CD4-positive, alpha-beta T cell (primary cell): ENCODE measurements at regions not wholly inside any gene's neighbourhood (a gene's known extent, or its start where the extent isn't known, plus 50 kb on each side); places are given as distances from the start of the nearest gene placed in this dataset.

ENCODE experiments used
- ATAC-seq: fragments of 200-7000 bp; cut with Tn5 transposase; one replicate; pipeline ENCODE4 v1.10.0; 2022; ENCODE audit warnings: mild to moderate bottlenecking; ENCODE audit not compliant: poor library complexity
- CTCF ChIA-PET: fragments of 350-600 bp; sonication (Branson Sonifier 250); formaldehyde crosslinking; loops from one replicate; lab custom pipeline; 2021; ENCODE audit warnings: antibody characterized with exemption, inconsistent platforms; lab: Charles Lee
- POLR2A ChIA-PET: fragments of 350-600 bp; sonication (Branson Sonifier 250); formaldehyde crosslinking; loops from one replicate; lab custom pipeline; 2021; ENCODE audit warnings: antibody characterized with exemption, inconsistent platforms; lab: Charles Lee
- DNase-seq, 14 experiments: peaks; one replicate each; pipeline ENCODE4 v3.0.0-alpha.2; 2013 to 2020; ENCODE audit warnings: mixed read lengths in 2 of 14
- H3K27ac ChIP-seq, 2 donors: one replicate each; pipeline versions ENCODE4 v1.5.1 to v1.7.0; 2013; ENCODE audit warnings: low read length in 2 of 2, low read depth in 1 of 2, mild to moderate bottlenecking in 1 of 2
- H3K27me3 ChIP-seq, 2 experiments: 1 replicate in 1 of 2; 2 replicates in 1 of 2; pipeline versions ENCODE4 v1.6.1 to v1.7.0; 2013; ENCODE audit warnings: low read length in 2 of 2, control low read depth in 1 of 2, mild to moderate bottlenecking in 1 of 2, moderate library complexity in 1 of 2; ENCODE audit not compliant: insufficient read depth in 2 of 2, control insufficient read depth in 1 of 2
- H3K36me3 ChIP-seq: one replicate; pipeline ENCODE4 v1.6.1; 2013; ENCODE audit warnings: low read length, control low read depth; ENCODE audit not compliant: insufficient read depth
- H3K4me1 ChIP-seq: one replicate; pipeline ENCODE4 v1.6.1; 2013; ENCODE audit warnings: low read length, control low read depth; ENCODE audit not compliant: insufficient read depth
- H3K4me3 ChIP-seq: one replicate; pipeline ENCODE4 v1.5.1; 2013; ENCODE audit warnings: mild to moderate bottlenecking, low read length, moderate library complexity
- H3K9me3 ChIP-seq, 2 experiments: 1 replicate in 1 of 2; 2 replicates in 1 of 2; pipeline versions ENCODE4 v1.6.1 to v1.7.0; 2013; ENCODE audit warnings: low read length in 2 of 2, mild to moderate bottlenecking in 2 of 2, control low read depth in 1 of 2, moderate library complexity in 1 of 2; ENCODE audit not compliant: control insufficient read depth in 1 of 2, insufficient read depth in 1 of 2
- H3K27ac Mint-ChIP-seq: one replicate; pipeline ENCODE4 v1.8.0; 2020; ENCODE audit warnings: mixed read lengths
- H3K27me3 Mint-ChIP-seq: one replicate; pipeline ENCODE4 v1.8.0; 2021; ENCODE audit warnings: mixed read lengths
- H3K36me3 Mint-ChIP-seq: one replicate; pipeline ENCODE4 v1.8.0; 2021; ENCODE audit warnings: low read depth, mixed read lengths
- H3K4me1 Mint-ChIP-seq: one replicate; pipeline ENCODE4 v1.8.0; 2021; ENCODE audit warnings: low read depth, mixed read lengths
- H3K4me3 Mint-ChIP-seq: one replicate; pipeline ENCODE4 v1.8.0; 2020; ENCODE audit warnings: mild to moderate bottlenecking, mixed read lengths
- H3K9me3 Mint-ChIP-seq: one replicate; pipeline ENCODE4 v1.8.0; 2020; ENCODE audit warnings: mixed read lengths
- CTCF ChIP-seq: fragments of 200-600 bp; IDR thresholded peaks from one replicate; pipeline ENCODE4 v1.8.0; 2022; ENCODE audit warnings: antibody characterized with exemption, mild to moderate bottlenecking
- intact Hi-C, 2 experiments: fragments of 100-400 bp; cut with DNase I in 1 of 2; cut with micrococcal nuclease in 1 of 2; formaldehyde crosslinking; loops; one replicate each; pipeline versions ENCODE4 v1.15.1 to v1.9.0; 2023 to 2025; cut with DNase I, micrococcal nuclease

- Histone ChIP-seq H3K36me3 (no peaks in the 10 kb centered on the region), H3K27me3 (no peaks in the 10 kb centered on the region), H3K27ac (no peak overlapping the region), H3K9me3 (no peaks in the 10 kb centered on the region), H3K4me1 (no peaks in the 10 kb centered on the region), H3K4me3 (no peak overlapping the region)
- POLR2A ChIA-PET = no interaction called here
- Mint-ChIP-seq H3K27ac (no peak overlapping the region), H3K36me3 (no peaks in the 10 kb centered on the region), H3K4me3 (no peak overlapping the region), H3K4me1 (no peaks in the 10 kb centered on the region), H3K9me3 (no peaks in the 10 kb centered on the region), H3K27me3 (no peaks in the 10 kb centered on the region)
- DNase-seq (no peak), ATAC-seq (no peak)
- intact Hi-C loops = no loop called here
- TF ChIP-seq CTCF = no peak
- CTCF ChIA-PET = interaction anchor here (1.2 kb wide), 1 partner anchor 29 kb away, joined by 3 read pairs; no protein-coding TSS in a partner anchor
These were observed 409.0 kb downstream of the PRR16 start for GRCh38 chr5:120873083-120873482.

GRCh38 chr5:120874081-120874862, 410.2 kb downstream of the PRR16 start:
- H3K27me3 ChIP-seq = no peaks in the 10 kb centered on the region
- ATAC-seq (no peak), DNase-seq (no peak)
- H3K36me3 Mint-ChIP-seq = no peaks in the 10 kb centered on the region
- CTCF ChIA-PET = interaction anchor here (1.2 kb wide), 1 partner anchor 28 kb away, joined by 3 read pairs; no protein-coding TSS in a partner anchor
- H3K9me3 Mint-ChIP-seq = no peaks in the 10 kb centered on the region
- H3K4me1 ChIP-seq = no peaks in the 10 kb centered on the region
- intact Hi-C loops = no loop called here
- H3K4me1 Mint-ChIP-seq = no peaks in the 10 kb centered on the region
- H3K4me3 ChIP-seq = no peak overlapping the region
- no peaks in the 10 kb centered on the region for H3K27me3 Mint-ChIP-seq
- H3K36me3 ChIP-seq = no peaks in the 10 kb centered on the region
- H3K27ac ChIP-seq = no peak overlapping the region
- POLR2A ChIA-PET = no interaction called here
- peaks cover 0 to 5% of the 10 kb centered on the region in 2 experiments for H3K9me3 ChIP-seq
- no peak overlapping the region for H3K27ac Mint-ChIP-seq
- TF ChIP-seq CTCF = no peak
- no peak overlapping the region for H3K4me3 Mint-ChIP-seq

- Histone ChIP-seq H3K9me3 (peaks cover 0 to 15% of the 10 kb centered on the region in 2 experiments), H3K4me3 (no peak overlapping the region), H3K36me3 (no peaks in the 10 kb centered on the region), H3K27me3 (no peaks in the 10 kb centered on the region), H3K4me1 (no peaks in the 10 kb centered on the region), H3K27ac (no peak overlapping the region)
- ATAC-seq = no peak
- no peaks in the 10 kb centered on the region for H3K4me1 Mint-ChIP-seq
- intact Hi-C loops = no loop called here
- CTCF ChIA-PET = no interaction called here
- POLR2A ChIA-PET = no interaction called here
- no peaks in the 10 kb centered on the region for H3K36me3 Mint-ChIP-seq
- no peak overlapping the region for H3K27ac Mint-ChIP-seq
- TF ChIP-seq CTCF = no peak
- DNase-seq = no peak
- H3K4me3 Mint-ChIP-seq = no peak overlapping the region
- no peaks in the 10 kb centered on the region for H3K27me3 Mint-ChIP-seq
- H3K9me3 Mint-ChIP-seq = peaks cover 2% of the 10 kb centered on the region
These were observed 418.1 kb downstream of the PRR16 start for GRCh38 chr5:120882038-120882775.
